Mesendoderm (in vitro differentiated cells): ENCODE measurements at regions not wholly inside any gene's neighbourhood (a gene's known extent, or its start where the extent isn't known, plus 50 kb on each side); places are given as distances from the start of the nearest gene placed in this dataset.
"Not testable (repeated sequence)": the region's sequence is repeated elsewhere in the genome, so short reads cannot be mapped to it uniquely, and the experiment has no call there.

Source experiments
- DNase-seq: peaks from one replicate; pipeline ENCODE4 v3.0.0; 2013
- H2AK5ac ChIP-seq: 2 replicates; pipeline ENCODE4 v1.6.1; 2013; ENCODE audit warnings: low read length, inconsistent platforms
- H2BK120ac ChIP-seq: 2 replicates; pipeline ENCODE4 v1.6.1; 2013; ENCODE audit warnings: low read depth, mild to moderate bottlenecking, low read length, moderate library complexity, mixed read lengths
- H2BK15ac ChIP-seq: replicated peaks from 2 replicates; pipeline ENCODE4 v1.6.1; 2013; ENCODE audit warnings: low read depth, mild to moderate bottlenecking, moderate library complexity
- H2BK5ac ChIP-seq: 2 replicates; pipeline ENCODE4 v1.6.1; 2013; ENCODE audit warnings: low read length, inconsistent platforms
- H3K18ac ChIP-seq: 2 replicates; pipeline ENCODE4 v1.6.1; 2013; ENCODE audit warnings: mild to moderate bottlenecking, low read length, mixed read lengths
- H3K23ac ChIP-seq: one replicate; pipeline ENCODE4 v1.6.1; 2013; ENCODE audit warnings: low read length
- H3K27ac ChIP-seq: 2 replicates; pipeline ENCODE4 v1.5.1; 2013; ENCODE audit warnings: low read depth, mild to moderate bottlenecking, inconsistent platforms, low read length, moderate library complexity
- H3K27me3 ChIP-seq: 2 replicates; pipeline ENCODE4 v1.6.1; 2013; ENCODE audit warnings: low read length, control low read depth, mild to moderate bottlenecking, inconsistent platforms; ENCODE audit not compliant: insufficient read depth, poor library complexity
- H3K36me3 ChIP-seq: 2 replicates; pipeline ENCODE4 v1.6.1; 2013; ENCODE audit warnings: low read length, inconsistent platforms; ENCODE audit not compliant: control insufficient read depth, insufficient read depth
- H3K4ac ChIP-seq: one replicate; pipeline ENCODE4 v1.6.1; 2013; ENCODE audit warnings: low read depth, mild to moderate bottlenecking, low read length, moderate library complexity
- H3K4me1 ChIP-seq: 2 replicates; pipeline ENCODE4 v1.6.1; 2013; ENCODE audit warnings: low read depth, low read length, inconsistent platforms; ENCODE audit not compliant: control insufficient read depth
- H3K4me2 ChIP-seq: 2 replicates; pipeline ENCODE4 v1.6.1; 2013; ENCODE audit warnings: low read length
- H3K4me3 ChIP-seq: 2 replicates; pipeline ENCODE4 v1.5.1; 2013; ENCODE audit warnings: mild to moderate bottlenecking, low read length
- H3K56ac ChIP-seq: one replicate; pipeline ENCODE4 v1.6.1; 2013; ENCODE audit warnings: low read length
- H3K79me1 ChIP-seq: 2 replicates; pipeline ENCODE4 v1.6.1; 2013; ENCODE audit warnings: low read length, inconsistent platforms
- H3K79me2 ChIP-seq: 2 replicates; pipeline ENCODE4 v1.6.1; 2013; ENCODE audit warnings: mild to moderate bottlenecking, low read length; ENCODE audit not compliant: control insufficient read depth, insufficient read depth
- H3K9ac ChIP-seq: 2 replicates; pipeline ENCODE4 v1.6.1; 2013; ENCODE audit warnings: low read length, inconsistent platforms
- H4K5ac ChIP-seq: one replicate; pipeline ENCODE4 v1.6.1; 2013; ENCODE audit warnings: low read length
- H4K8ac ChIP-seq: one replicate; pipeline ENCODE4 v1.6.1; 2013; ENCODE audit warnings: low read depth, mild to moderate bottlenecking, control low read depth, low read length, moderate library complexity
- WGBS: extraction: QIAGEN DNeasy Blood & Tissue Kit; methylation state at CpG from one replicate; pipeline ENCODE4 v1.1.7; 2013; ENCODE audit warnings: low lambda C conversion rate, missing lambda C conversion rate; ENCODE audit not compliant: insufficient coverage; ENCODE audit errors: extremely low coverage; 5-methylcytosine and 5-hydroxymethylcytosine counted together

GRCh38 chr4:84319124-84319523 lies 180.0 kb downstream of the NKX6-1 start:
- Histone ChIP-seq H2BK120ac (no peak overlapping the region), H3K36me3 (no peaks in the 10 kb centered on the region), H3K4me1 (no peaks in the 10 kb centered on the region), H3K23ac (no peak overlapping the region), H3K27ac (no peak overlapping the region), H3K27me3 (no peaks in the 10 kb centered on the region), H3K4me3 (no peak overlapping the region), H3K79me2 (no peaks in the 10 kb centered on the region), H4K5ac (no peak overlapping the region), H3K9ac (no peak overlapping the region), H3K18ac (no peak overlapping the region), H2BK15ac (no peak overlapping the region), H3K79me1 (no peaks in the 10 kb centered on the region), H2AK5ac (no peak overlapping the region), H4K8ac (no peak overlapping the region), H3K4ac (no peak overlapping the region), H3K4me2 (no peak overlapping the region), H3K56ac (no peak overlapping the region), H2BK5ac (no peak overlapping the region)
- no peak for DNase-seq
- WGBS, result no CpG with 5 or more reads among the region's 4 CpGs

- H3K4ac ChIP-seq, result no peak overlapping the region
- no peak for DNase-seq
- no peak overlapping the region for H2BK120ac ChIP-seq
- H3K18ac ChIP-seq, result no peak overlapping the region
- H4K5ac ChIP-seq, result no peak overlapping the region
- no peaks in the 10 kb centered on the region for H3K27me3 ChIP-seq
- H3K4me1 ChIP-seq, result no peaks in the 10 kb centered on the region
- H2BK5ac ChIP-seq, result no peak overlapping the region
- H3K27ac ChIP-seq, result no peak overlapping the region
- no peaks in the 10 kb centered on the region for H3K79me2 ChIP-seq
- no peak overlapping the region for H3K4me3 ChIP-seq
- no peaks in the 10 kb centered on the region for H3K36me3 ChIP-seq
- H3K9ac ChIP-seq, result no peak overlapping the region
- no peak overlapping the region for H4K8ac ChIP-seq
- H3K4me2 ChIP-seq, result no peak overlapping the region
- H2BK15ac ChIP-seq, result no peak overlapping the region
- no peaks in the 10 kb centered on the region for H3K79me1 ChIP-seq
- H2AK5ac ChIP-seq, result no peak overlapping the region
- H3K56ac ChIP-seq, result no peak overlapping the region
- no peak overlapping the region for H3K23ac ChIP-seq
Observed at GRCh38 chr4:84317513-84317912, 181.6 kb downstream of the NKX6-1 start.

GRCh38 chr4:84312426-84313012 lies 186.6 kb downstream of the NKX6-1 start:
- no CpG with 5 or more reads among the region's 6 CpGs for WGBS
- DNase-seq, result no peak
- H3K79me1 ChIP-seq, result no peaks in the 10 kb centered on the region
- no peaks in the 10 kb centered on the region for H3K79me2 ChIP-seq
- no peak overlapping the region for H3K4ac ChIP-seq
- no peak overlapping the region for H2BK120ac ChIP-seq
- no peak overlapping the region for H3K23ac ChIP-seq
- H3K36me3 ChIP-seq, result no peaks in the 10 kb centered on the region
- no peak overlapping the region for H3K56ac ChIP-seq
- H3K4me3 ChIP-seq, result no peak overlapping the region
- H2BK15ac ChIP-seq, result no peak overlapping the region
- no peak overlapping the region for H3K4me2 ChIP-seq
- H4K8ac ChIP-seq, result no peak overlapping the region
- H3K27me3 ChIP-seq, result no peaks in the 10 kb centered on the region
- no peak overlapping the region for H2AK5ac ChIP-seq
- H2BK5ac ChIP-seq, result no peak overlapping the region
- H3K4me1 ChIP-seq, result no peaks in the 10 kb centered on the region
- no peak overlapping the region for H3K18ac ChIP-seq
- no peak overlapping the region for H3K9ac ChIP-seq
- H3K27ac ChIP-seq, result no peak overlapping the region
- no peak overlapping the region for H4K5ac ChIP-seq

- Histone ChIP-seq H4K5ac (no peak overlapping the region), H4K8ac (no peak overlapping the region), H3K36me3 (no peaks in the 10 kb centered on the region), H3K27ac (no peak overlapping the region), H3K4ac (no peak overlapping the region), H3K9ac (no peak overlapping the region), H3K27me3 (no peaks in the 10 kb centered on the region), H3K4me1 (no peaks in the 10 kb centered on the region), H3K23ac (no peak overlapping the region), H3K4me3 (no peak overlapping the region), H3K79me1 (no peaks in the 10 kb centered on the region), H3K18ac (no peak overlapping the region), H3K79me2 (no peaks in the 10 kb centered on the region), H2BK120ac (no peak overlapping the region), H3K56ac (no peak overlapping the region), H2BK15ac (no peak overlapping the region), H2BK5ac (no peak overlapping the region), H3K4me2 (no peak overlapping the region), H2AK5ac (no peak overlapping the region)
- DNase-seq, result no peak
- WGBS, result no CpG with 5 or more reads among the region's 3 CpGs
Observed at GRCh38 chr4:84309191-84309590, 189.9 kb downstream of the NKX6-1 start.

GRCh38 chr4:84298719-84299254 lies 200.3 kb downstream of the NKX6-1 start:
- H2BK15ac ChIP-seq, H2BK5ac ChIP-seq, H3K4me3 ChIP-seq, H2AK5ac ChIP-seq, H3K4ac ChIP-seq, H4K5ac ChIP-seq, H3K79me2 ChIP-seq, H3K27me3 ChIP-seq, H3K9ac ChIP-seq, H3K4me2 ChIP-seq, H3K4me1 ChIP-seq, H3K27ac ChIP-seq, H2BK120ac ChIP-seq, H3K79me1 ChIP-seq, H3K36me3 ChIP-seq, DNase-seq, H3K23ac ChIP-seq, H4K8ac ChIP-seq, H3K18ac ChIP-seq, H3K56ac ChIP-seq: not testable (repeated sequence)
- no CpG with 5 or more reads among the region's 27 CpGs for WGBS

GRCh38 chr4:84298023-84298718 lies 200.9 kb downstream of the NKX6-1 start:
- H3K18ac ChIP-seq, result no peak overlapping the region
- H3K4ac ChIP-seq, result no peak overlapping the region
- H2BK15ac ChIP-seq, result no peak overlapping the region
- no peak overlapping the region for H2BK5ac ChIP-seq
- no peak overlapping the region for H3K4me2 ChIP-seq
- no peaks in the 10 kb centered on the region for H3K36me3 ChIP-seq
- H3K56ac ChIP-seq, result no peak overlapping the region
- WGBS, result no CpG with 5 or more reads among the region's 2 CpGs
- H3K27ac ChIP-seq, result no peak overlapping the region
- no peak for DNase-seq
- no peak overlapping the region for H4K8ac ChIP-seq
- no peaks in the 10 kb centered on the region for H3K27me3 ChIP-seq
- H3K23ac ChIP-seq, result no peak overlapping the region
- H2BK120ac ChIP-seq, result no peak overlapping the region
- no peak overlapping the region for H3K9ac ChIP-seq
- no peak overlapping the region for H3K4me3 ChIP-seq
- H2AK5ac ChIP-seq, result no peak overlapping the region
- H4K5ac ChIP-seq, result no peak overlapping the region
- H3K4me1 ChIP-seq, result no peaks in the 10 kb centered on the region
- no peaks in the 10 kb centered on the region for H3K79me2 ChIP-seq
- H3K79me1 ChIP-seq, result no peaks in the 10 kb centered on the region
